Breast epithelium (tissue), 4 donors: ENCODE measurements at regions not wholly inside any gene's neighbourhood (a gene's known extent, or its start where the extent isn't known, plus 50 kb on each side); places are given as distances from the start of the nearest gene placed in this dataset.

Experiments
- DNase-seq, 2 donors: peaks; one replicate each; pipeline ENCODE4 v3.0.0-alpha.2; 2019; ENCODE audit warnings: low spot score in 2 of 2
- H3K27ac ChIP-seq, 2 donors: fragments of 200-600 bp; sonication (generic) in 1 of 2; one replicate each; pipeline ENCODE4 v1.5.1; 2016 to 2019; ENCODE audit warnings: mild to moderate bottlenecking in 1 of 2
- H3K27me3 ChIP-seq, 2 donors: fragments of 200-600 bp; sonication (generic) in 1 of 2; one replicate each; pipeline versions ENCODE4 v1.5.1 to v1.6.0; 2017 to 2019; ENCODE audit warnings: control low read depth in 1 of 2, mild to moderate bottlenecking in 1 of 2
- H3K36me3 ChIP-seq: fragments of 200-600 bp; one replicate; pipeline ENCODE4 v1.5.1; 2019
- H3K4me1 ChIP-seq, 2 donors: fragments of 200-600 bp; sonication (generic); one replicate each; pipeline ENCODE4 v1.5.1; 2016 to 2019; ENCODE audit warnings: control low read depth in 1 of 2
- H3K4me3 ChIP-seq, 3 donors: fragments of 200-600 bp; sonication (generic); 1 replicate in 2 of 3; 2 replicates in 1 of 3; pipeline ENCODE4 v1.5.1; 2016 to 2019; ENCODE audit warnings: mild to moderate bottlenecking in 3 of 3, moderate library complexity in 2 of 3
- H3K9me3 ChIP-seq, 2 donors: fragments of 200-600 bp; sonication (generic) in 1 of 2; one replicate each; pipeline ENCODE4 v1.5.1; 2016 to 2019; ENCODE audit warnings: control low read depth in 1 of 2
- POLR2A ChIP-seq: fragments of 450-650 bp; IDR thresholded peaks from one replicate; pipeline ENCODE4 v1.6.1; 2016; ENCODE audit warnings: antibody characterized with exemption, mild to moderate bottlenecking, moderate library complexity
- POLR2AphosphoS5 ChIP-seq, 3 donors: sonication (generic); formaldehyde crosslinking; IDR thresholded peaks; one replicate each; pipeline ENCODE4 v1.6.1; 2017; ENCODE audit warnings: antibody characterized with exemption in 3 of 3
- intact Hi-C: fragments of 100-400 bp; cut with DNase I; formaldehyde crosslinking; loops from one replicate; pipeline ENCODE4 v1.15.1; 2023; ENCODE audit warnings: low total_unique reads
- TF ChIP-seq, protein P1 (sequence below), 3 donors: fragments of 450-650 bp; IDR thresholded peaks; one replicate each; pipeline ENCODE4 v1.5.1; 2016 to 2017; ENCODE audit warnings: antibody characterized with exemption in 3 of 3, mild to moderate bottlenecking in 3 of 3, moderate library complexity in 3 of 3

DNA sequence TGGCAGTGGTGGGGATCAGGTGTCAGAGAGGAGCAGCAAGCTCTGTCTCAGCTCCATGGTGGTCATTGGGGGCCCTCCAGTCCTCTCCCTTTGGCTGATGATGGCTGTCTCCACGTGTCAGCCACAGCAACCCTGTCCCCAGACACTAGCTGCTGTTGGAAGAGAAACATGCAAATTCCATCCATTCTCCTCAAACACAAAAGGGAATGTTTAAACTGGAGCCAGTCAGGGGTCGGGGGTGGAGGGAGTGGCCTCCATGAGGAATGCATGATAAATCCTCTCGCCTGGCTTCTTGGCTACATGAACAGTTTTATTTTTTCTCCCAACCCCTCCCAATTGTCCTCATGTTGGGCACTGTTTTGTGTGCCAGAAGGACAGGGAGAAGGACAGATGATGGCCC, 86.4 kb downstream of the EDN3 start:
- H3K9me3 ChIP-seq: no peaks in the 10 kb centered on the region
- no peaks in the 10 kb centered on the region for H3K4me1 ChIP-seq
- no peak overlapping the region for H3K27ac ChIP-seq
- TF ChIP-seq POLR2AphosphoS5 (IDR thresholded peaks at IDR 0.05): no peak
- TF ChIP-seq, protein P1, sequence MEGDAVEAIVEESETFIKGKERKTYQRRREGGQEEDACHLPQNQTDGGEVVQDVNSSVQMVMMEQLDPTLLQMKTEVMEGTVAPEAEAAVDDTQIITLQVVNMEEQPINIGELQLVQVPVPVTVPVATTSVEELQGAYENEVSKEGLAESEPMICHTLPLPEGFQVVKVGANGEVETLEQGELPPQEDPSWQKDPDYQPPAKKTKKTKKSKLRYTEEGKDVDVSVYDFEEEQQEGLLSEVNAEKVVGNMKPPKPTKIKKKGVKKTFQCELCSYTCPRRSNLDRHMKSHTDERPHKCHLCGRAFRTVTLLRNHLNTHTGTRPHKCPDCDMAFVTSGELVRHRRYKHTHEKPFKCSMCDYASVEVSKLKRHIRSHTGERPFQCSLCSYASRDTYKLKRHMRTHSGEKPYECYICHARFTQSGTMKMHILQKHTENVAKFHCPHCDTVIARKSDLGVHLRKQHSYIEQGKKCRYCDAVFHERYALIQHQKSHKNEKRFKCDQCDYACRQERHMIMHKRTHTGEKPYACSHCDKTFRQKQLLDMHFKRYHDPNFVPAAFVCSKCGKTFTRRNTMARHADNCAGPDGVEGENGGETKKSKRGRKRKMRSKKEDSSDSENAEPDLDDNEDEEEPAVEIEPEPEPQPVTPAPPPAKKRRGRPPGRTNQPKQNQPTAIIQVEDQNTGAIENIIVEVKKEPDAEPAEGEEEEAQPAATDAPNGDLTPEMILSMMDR (IDR thresholded peaks at IDR 0.05): no peak
- no peak for TF ChIP-seq POLR2A
- intact Hi-C loops: no loop called here
- no peaks in the 10 kb centered on the region for H3K36me3 ChIP-seq
- DNase-seq: no peak
- H3K27me3 ChIP-seq: no peaks in the 10 kb centered on the region
- no peak overlapping the region for H3K4me3 ChIP-seq

DNA sequence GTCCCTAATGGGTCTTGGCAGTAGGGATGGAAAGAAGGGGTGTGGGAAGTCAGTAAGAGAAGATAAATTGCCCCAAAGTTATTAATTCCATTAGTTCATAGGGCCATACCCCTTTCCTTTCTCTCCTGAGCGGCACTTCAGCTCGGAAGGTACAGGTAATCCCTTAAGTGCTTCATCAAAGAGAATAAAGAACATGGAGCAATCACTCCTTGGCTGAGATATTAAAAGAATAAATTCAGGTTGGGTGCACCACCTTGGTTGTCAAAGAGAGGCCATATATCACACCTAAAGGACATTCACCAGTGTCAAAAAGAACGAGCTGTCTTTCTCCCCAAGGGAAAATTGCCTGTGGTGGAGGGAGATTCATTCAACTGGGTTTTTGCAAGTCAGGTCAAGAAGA, 87.5 kb downstream of the EDN3 start:
- no peak for TF ChIP-seq POLR2AphosphoS5 (IDR thresholded peaks at IDR 0.05)
- TF ChIP-seq, protein P1 (IDR thresholded peaks at IDR 0.05): no peak
- no peak for TF ChIP-seq POLR2A
- Histone ChIP-seq H3K4me3 (no peak overlapping the region), H3K27me3 (no peaks in the 10 kb centered on the region), H3K9me3 (no peaks in the 10 kb centered on the region), H3K27ac (no peak overlapping the region), H3K36me3 (no peaks in the 10 kb centered on the region), H3K4me1 (no peaks in the 10 kb centered on the region)
- DNase-seq: no peak
- intact Hi-C loops: no loop called here

- no peaks in the 10 kb centered on the region for H3K27me3 ChIP-seq
- H3K36me3 ChIP-seq: no peaks in the 10 kb centered on the region
- H3K9me3 ChIP-seq: no peaks in the 10 kb centered on the region
- no peak overlapping the region for H3K27ac ChIP-seq
- H3K4me3 ChIP-seq: no peak overlapping the region
- TF ChIP-seq, protein P1 (IDR thresholded peaks at IDR 0.05): no peak
- TF ChIP-seq POLR2AphosphoS5 (IDR thresholded peaks at IDR 0.05): no peak
- no peak for DNase-seq
- intact Hi-C loops: no loop called here
- no peaks in the 10 kb centered on the region for H3K4me1 ChIP-seq
Measured at GRCh38 chr20:59388402-59388801, 88.0 kb downstream of the EDN3 start.

DNA sequence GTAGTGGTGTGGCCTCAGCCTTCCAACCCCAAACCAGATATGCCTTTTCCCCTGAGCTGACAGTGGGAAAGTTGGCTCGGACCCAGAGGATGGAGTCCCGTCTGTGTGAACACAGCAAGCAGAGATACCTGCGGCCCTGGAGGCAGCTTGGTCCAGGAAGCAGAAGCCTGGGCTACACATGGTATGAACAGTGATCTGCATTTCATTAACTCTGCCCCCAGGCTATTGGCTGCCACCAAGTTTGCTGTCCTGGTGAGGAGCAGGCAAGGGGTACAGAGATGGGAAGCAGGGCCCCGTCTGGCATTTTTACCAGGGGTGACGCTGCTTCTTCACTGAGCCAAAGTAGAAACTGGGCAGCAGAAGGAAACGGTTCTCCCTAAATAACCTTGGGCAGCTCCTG, 90.0 kb downstream of the EDN3 start:
- peaks cover 0 to 6% of the 10 kb centered on the region in 2 donors for H3K27me3 ChIP-seq
- H3K4me1 ChIP-seq: no peaks in the 10 kb centered on the region
- TF ChIP-seq, protein P1 (IDR thresholded peaks at IDR 0.05): no peak
- no peak for TF ChIP-seq POLR2AphosphoS5 (IDR thresholded peaks at IDR 0.05)
- no peak for TF ChIP-seq POLR2A
- H3K36me3 ChIP-seq: no peaks in the 10 kb centered on the region
- no peak overlapping the region for H3K4me3 ChIP-seq
- DNase-seq: no peak
- no peak overlapping the region for H3K27ac ChIP-seq
- H3K9me3 ChIP-seq: no peaks in the 10 kb centered on the region
- intact Hi-C loops: no loop called here

- TF ChIP-seq POLR2A: no peak
- TF ChIP-seq, protein P1 (IDR thresholded peaks at IDR 0.05): no peak
- no peak for TF ChIP-seq POLR2AphosphoS5 (IDR thresholded peaks at IDR 0.05)
- intact Hi-C loops: no loop called here
- no peak for DNase-seq
- H3K27me3 ChIP-seq: peaks cover 0 to 6% of the 10 kb centered on the region in 2 donors
- H3K27ac ChIP-seq: no peak overlapping the region
- no peaks in the 10 kb centered on the region for H3K9me3 ChIP-seq
- no peaks in the 10 kb centered on the region for H3K36me3 ChIP-seq
- no peak overlapping the region for H3K4me3 ChIP-seq
- H3K4me1 ChIP-seq: no peaks in the 10 kb centered on the region
Measured at GRCh38 chr20:59391975-59392374, 91.6 kb downstream of the EDN3 start.
